Testis (tissue), 2 donors: ENCODE measurements at regions not wholly inside any gene's neighbourhood (a gene's known extent, or its start where the extent isn't known, plus 50 kb on each side); places are given as distances from the start of the nearest gene placed in this dataset.

Experiments
- DNase-seq: peaks from one replicate; pipeline ENCODE4 v3.0.0-alpha.2; 2019
- H3K27ac ChIP-seq, 2 donors: fragments of 200-600 bp; sonication (generic); one replicate each; pipeline ENCODE4 v1.5.1; 2019
- H3K27me3 ChIP-seq: fragments of 200-600 bp; sonication (generic); one replicate; pipeline ENCODE4 v1.5.1; 2019
- H3K36me3 ChIP-seq: fragments of 200-600 bp; sonication (generic); one replicate; pipeline ENCODE4 v1.5.1; 2017; ENCODE audit warnings: low read depth; ENCODE audit errors: missing control alignments
- H3K4me1 ChIP-seq: fragments of 200-600 bp; sonication (generic); one replicate; pipeline ENCODE4 v1.5.1; 2019
- H3K4me3 ChIP-seq, 2 donors: fragments of 200-600 bp; sonication (generic); one replicate each; pipeline ENCODE4 v1.5.1; 2017 to 2019
- H3K9me3 ChIP-seq: fragments of 200-600 bp; sonication (generic); one replicate; pipeline ENCODE4 v1.5.1; 2017
- POLR2A ChIP-seq: fragments of 450-650 bp; IDR thresholded peaks from one replicate; pipeline ENCODE4 v1.6.1; 2017; ENCODE audit warnings: antibody characterized with exemption, mild to moderate bottlenecking, moderate library complexity
- WGBS, 2 donors: methylation state at CpG; one replicate each; pipeline ENCODE4 v1.1.5; 2018; 5-methylcytosine and 5-hydroxymethylcytosine counted together
- intact Hi-C: fragments of 100-400 bp; cut with DNase I; formaldehyde crosslinking; loops from one replicate; pipeline ENCODE4 v1.15.1; 2023; ENCODE audit warnings: low total_unique reads
- TF ChIP-seq, protein P1 (sequence below), 3 experiments: fragments of 450-650 bp in 2 of 3; fragments of 200-600 bp in 1 of 3; sonication (generic) in 1 of 3; IDR thresholded peaks; one replicate each; pipeline ENCODE4 v1.5.1; 2016 to 2019; ENCODE audit warnings: antibody characterized with exemption in 3 of 3, mild to moderate bottlenecking in 2 of 3, moderate library complexity in 1 of 3

GRCh38 chr21:22516230-22516629 lies 1518.0 kb downstream of the NCAM2 start:
- no peaks in the 10 kb centered on the region for H3K36me3 ChIP-seq
- no peaks in the 10 kb centered on the region for H3K27me3 ChIP-seq
- 69 to 70% methylated on average over 3 of the region's 3 CpGs for WGBS, 2 donors
- no peaks in the 10 kb centered on the region for H3K9me3 ChIP-seq
- no peak overlapping the region for H3K4me3 ChIP-seq
- DNase-seq: no peak
- TF ChIP-seq, protein P1, sequence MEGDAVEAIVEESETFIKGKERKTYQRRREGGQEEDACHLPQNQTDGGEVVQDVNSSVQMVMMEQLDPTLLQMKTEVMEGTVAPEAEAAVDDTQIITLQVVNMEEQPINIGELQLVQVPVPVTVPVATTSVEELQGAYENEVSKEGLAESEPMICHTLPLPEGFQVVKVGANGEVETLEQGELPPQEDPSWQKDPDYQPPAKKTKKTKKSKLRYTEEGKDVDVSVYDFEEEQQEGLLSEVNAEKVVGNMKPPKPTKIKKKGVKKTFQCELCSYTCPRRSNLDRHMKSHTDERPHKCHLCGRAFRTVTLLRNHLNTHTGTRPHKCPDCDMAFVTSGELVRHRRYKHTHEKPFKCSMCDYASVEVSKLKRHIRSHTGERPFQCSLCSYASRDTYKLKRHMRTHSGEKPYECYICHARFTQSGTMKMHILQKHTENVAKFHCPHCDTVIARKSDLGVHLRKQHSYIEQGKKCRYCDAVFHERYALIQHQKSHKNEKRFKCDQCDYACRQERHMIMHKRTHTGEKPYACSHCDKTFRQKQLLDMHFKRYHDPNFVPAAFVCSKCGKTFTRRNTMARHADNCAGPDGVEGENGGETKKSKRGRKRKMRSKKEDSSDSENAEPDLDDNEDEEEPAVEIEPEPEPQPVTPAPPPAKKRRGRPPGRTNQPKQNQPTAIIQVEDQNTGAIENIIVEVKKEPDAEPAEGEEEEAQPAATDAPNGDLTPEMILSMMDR (IDR thresholded peaks at IDR 0.05): no peak
- no peak for TF ChIP-seq POLR2A
- H3K4me1 ChIP-seq: no peaks in the 10 kb centered on the region
- intact Hi-C loops: no loop called here
- no peak overlapping the region for H3K27ac ChIP-seq

DNA sequence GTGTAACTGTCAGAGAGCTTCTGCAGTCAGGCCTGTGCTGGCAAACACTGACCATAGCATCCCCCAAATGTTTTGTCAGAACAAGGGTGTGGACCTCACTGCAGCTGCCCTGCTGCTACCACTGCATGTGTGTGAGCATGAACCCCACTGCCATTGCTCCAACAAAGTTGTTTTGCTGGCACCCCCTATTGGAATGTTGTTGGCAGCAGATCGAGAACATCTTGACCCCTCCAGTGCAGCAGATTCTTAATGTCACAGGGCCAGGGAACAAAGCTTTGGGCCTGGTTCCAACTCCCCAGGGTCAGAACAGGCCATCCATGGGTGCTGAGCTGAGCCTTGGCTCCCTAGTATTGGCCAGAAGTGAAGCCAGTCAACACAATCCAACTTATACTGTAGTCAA lies 1537.4 kb downstream of the NCAM2 start:
- no peak overlapping the region for H3K4me3 ChIP-seq
- no peak overlapping the region for H3K27ac ChIP-seq
- no peaks in the 10 kb centered on the region for H3K4me1 ChIP-seq
- no peaks in the 10 kb centered on the region for H3K27me3 ChIP-seq
- H3K36me3 ChIP-seq: no peaks in the 10 kb centered on the region
- no peak for TF ChIP-seq POLR2A
- WGBS, 2 donors: 8 to 63% methylated on average over 1 of the region's 1 CpG
- intact Hi-C loops: no loop called here
- no peaks in the 10 kb centered on the region for H3K9me3 ChIP-seq
- DNase-seq: no peak

DNA sequence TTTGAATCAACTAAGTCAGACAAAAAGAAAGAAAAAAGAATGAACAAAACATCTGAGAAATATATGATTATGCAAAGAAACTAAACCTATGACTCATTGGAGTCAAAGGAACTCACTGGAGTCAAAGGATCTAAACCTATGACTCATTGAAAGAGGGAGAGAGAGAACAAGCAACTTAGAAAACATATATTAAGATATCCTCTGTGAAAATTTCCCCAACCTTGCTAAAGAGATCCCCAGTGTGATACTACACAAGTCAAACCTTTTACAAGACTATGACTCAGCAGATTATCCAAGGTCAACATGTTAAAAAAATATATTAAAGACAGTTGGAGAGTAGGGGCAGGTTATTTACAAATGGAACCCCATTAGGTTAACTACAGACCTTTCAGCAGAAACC lies 1538.3 kb downstream of the NCAM2 start:
- Histone ChIP-seq H3K9me3 (no peaks in the 10 kb centered on the region), H3K27ac (no peak overlapping the region), H3K4me1 (no peaks in the 10 kb centered on the region), H3K36me3 (no peaks in the 10 kb centered on the region), H3K4me3 (no peak overlapping the region), H3K27me3 (no peaks in the 10 kb centered on the region)
- DNase-seq: no peak
- intact Hi-C loops: no loop called here
- no peak for TF ChIP-seq POLR2A
- TF ChIP-seq, protein P1 (IDR thresholded peaks at IDR 0.05): no peak

DNA sequence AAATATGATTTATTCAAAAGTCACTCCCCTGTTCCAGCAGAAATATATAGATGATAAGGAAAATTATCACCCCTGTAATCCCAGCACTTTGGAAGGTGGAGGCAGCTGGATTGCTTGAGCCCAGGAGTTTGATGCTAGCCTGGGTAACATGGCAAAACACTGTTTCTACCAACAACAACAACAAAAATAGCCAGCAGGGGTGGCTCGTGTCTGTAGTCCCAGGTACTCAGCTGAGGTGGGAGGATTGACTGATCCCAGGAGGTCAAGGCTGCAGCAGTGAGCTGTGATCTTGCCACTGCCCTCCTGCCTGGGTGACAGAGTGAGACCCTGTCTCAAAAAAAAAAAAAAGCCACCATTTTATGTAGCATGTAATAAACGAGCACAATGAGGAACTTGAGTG lies 1546.5 kb downstream of the NCAM2 start:
- WGBS, 2 donors: 40 to 63% methylated on average over 2 of the region's 2 CpGs
- intact Hi-C loops: no loop called here
- Histone ChIP-seq H3K27me3 (no peaks in the 10 kb centered on the region), H3K9me3 (no peaks in the 10 kb centered on the region), H3K27ac (no peak overlapping the region), H3K4me1 (no peaks in the 10 kb centered on the region), H3K36me3 (no peaks in the 10 kb centered on the region), H3K4me3 (no peak overlapping the region)
- DNase-seq: no peak
- TF ChIP-seq, protein P1 (IDR thresholded peaks at IDR 0.05): no peak
- TF ChIP-seq POLR2A: no peak

- no peak for TF ChIP-seq POLR2A
- TF ChIP-seq, protein P1 (IDR thresholded peaks at IDR 0.05): no peak
- Histone ChIP-seq H3K4me1 (no peaks in the 10 kb centered on the region), H3K27me3 (no peaks in the 10 kb centered on the region), H3K4me3 (no peak overlapping the region), H3K27ac (no peak overlapping the region), H3K36me3 (no peaks in the 10 kb centered on the region), H3K9me3 (no peaks in the 10 kb centered on the region)
- DNase-seq: no peak
- intact Hi-C loops: no loop called here
Observed at GRCh38 chr21:22552390-22552789, 1554.2 kb downstream of the NCAM2 start.
